ENCODE measurements at regions not wholly inside any gene's neighbourhood (a gene's known extent, or its start where the extent isn't known, plus 50 kb on each side); places are given as distances from the start of the nearest gene placed in this dataset.
A peak's percentile ranks its signal among the peaks of the same experiment; 100 is the strongest.
"Not testable (repeated sequence)": the region's sequence is repeated elsewhere in the genome, so short reads cannot be mapped to it uniquely, and the experiment has no call there.

- TF ChIP-seq POLR2A (IDR thresholded peaks at IDR 0.05), result no peak
- TF ChIP-seq, protein P1, sequence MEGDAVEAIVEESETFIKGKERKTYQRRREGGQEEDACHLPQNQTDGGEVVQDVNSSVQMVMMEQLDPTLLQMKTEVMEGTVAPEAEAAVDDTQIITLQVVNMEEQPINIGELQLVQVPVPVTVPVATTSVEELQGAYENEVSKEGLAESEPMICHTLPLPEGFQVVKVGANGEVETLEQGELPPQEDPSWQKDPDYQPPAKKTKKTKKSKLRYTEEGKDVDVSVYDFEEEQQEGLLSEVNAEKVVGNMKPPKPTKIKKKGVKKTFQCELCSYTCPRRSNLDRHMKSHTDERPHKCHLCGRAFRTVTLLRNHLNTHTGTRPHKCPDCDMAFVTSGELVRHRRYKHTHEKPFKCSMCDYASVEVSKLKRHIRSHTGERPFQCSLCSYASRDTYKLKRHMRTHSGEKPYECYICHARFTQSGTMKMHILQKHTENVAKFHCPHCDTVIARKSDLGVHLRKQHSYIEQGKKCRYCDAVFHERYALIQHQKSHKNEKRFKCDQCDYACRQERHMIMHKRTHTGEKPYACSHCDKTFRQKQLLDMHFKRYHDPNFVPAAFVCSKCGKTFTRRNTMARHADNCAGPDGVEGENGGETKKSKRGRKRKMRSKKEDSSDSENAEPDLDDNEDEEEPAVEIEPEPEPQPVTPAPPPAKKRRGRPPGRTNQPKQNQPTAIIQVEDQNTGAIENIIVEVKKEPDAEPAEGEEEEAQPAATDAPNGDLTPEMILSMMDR (IDR thresholded peaks at IDR 0.05), result no peak
- Histone ChIP-seq H3K4me3 (no peak overlapping the region), H3K36me3 (no peaks in the 10 kb centered on the region), H3K4me1 (no peaks in the 10 kb centered on the region), H3K9me3 (no peaks in the 10 kb centered on the region), H3K27me3 (no peaks in the 10 kb centered on the region), H3K27ac (peak overlapping the region in 1 of 4 donors; percentile 61)
- DNase-seq, result no peak
- intact Hi-C loops (cut with DNase I), result no loop called here
- 82 to 86% methylated on average over 12 of the region's 12 CpGs for WGBS, 2 donors
Observed at GRCh38 chr2:8125741-8126711, 555.8 kb upstream of the ID2 start.

DNA sequence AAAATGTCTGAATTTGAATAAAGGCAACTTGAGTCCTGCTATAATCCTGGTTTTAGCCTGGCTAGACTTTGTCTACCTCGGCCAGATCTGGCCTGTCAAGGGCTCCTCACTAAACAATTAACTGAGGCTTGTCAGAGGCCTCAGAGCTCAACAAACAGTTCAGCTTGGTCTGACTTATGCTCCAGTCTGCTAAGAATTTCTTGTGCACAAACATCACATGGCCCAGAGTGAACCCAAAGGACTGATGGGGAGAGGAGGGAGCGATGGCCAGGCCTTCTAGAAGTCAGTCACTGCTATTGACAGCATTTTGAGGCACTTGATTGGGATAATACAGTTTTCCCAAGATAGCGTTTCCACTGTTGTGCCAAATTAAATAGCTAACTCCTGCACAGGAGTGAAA is 555.1 kb upstream of the ID2 start:
- no peak overlapping the region for H3K27ac ChIP-seq
- no peak for TF ChIP-seq POLR2A (IDR thresholded peaks at IDR 0.05)
- 80 to 90% methylated on average over 2 to 3 of the region's 3 CpGs for WGBS, 2 donors
- DNase-seq, result no peak
- no peaks in the 10 kb centered on the region for H3K36me3 ChIP-seq
- no peaks in the 10 kb centered on the region for H3K27me3 ChIP-seq
- H3K4me3 ChIP-seq, result no peak overlapping the region
- intact Hi-C loops (cut with DNase I), result no loop called here
- H3K9me3 ChIP-seq, result no peaks in the 10 kb centered on the region
- no peaks in the 10 kb centered on the region for H3K4me1 ChIP-seq

DNA sequence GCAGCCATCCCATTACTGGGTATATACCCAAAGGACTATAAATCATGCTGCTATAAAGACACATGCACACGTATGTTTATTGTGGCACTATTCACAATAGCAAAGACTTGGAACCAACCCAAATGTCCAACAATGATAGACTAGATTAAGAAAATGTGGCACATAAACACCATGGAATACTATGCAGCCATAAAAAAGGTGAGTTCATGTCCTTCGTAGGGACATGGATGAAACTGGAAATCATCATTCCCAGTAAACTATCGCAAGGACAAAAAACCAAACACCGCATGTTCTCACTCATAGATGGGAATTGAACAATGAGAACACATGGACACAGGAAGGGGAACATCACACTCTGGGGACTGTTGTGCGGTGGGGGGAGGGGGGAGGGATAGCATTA is 550.4 kb upstream of the ID2 start:
- H3K27me3 ChIP-seq; DNase-seq; H3K36me3 ChIP-seq; H3K4me1 ChIP-seq; H3K4me3 ChIP-seq; H3K9me3 ChIP-seq; intact Hi-C loops (cut with DNase I); H3K27ac ChIP-seq: not testable (repeated sequence)
- 94 to 100% methylated on average over 1 to 4 of the region's 5 CpGs for WGBS, 2 donors

GRCh38 chr2:8132351-8132831 is 549.5 kb upstream of the ID2 start:
- Histone ChIP-seq H3K4me3 (no peak overlapping the region), H3K9me3 (no peaks in the 10 kb centered on the region), H3K27me3 (peaks cover 0 to 9% (median 0%) of the 10 kb centered on the region in 4 donors), H3K27ac (no peak overlapping the region), H3K36me3 (no peaks in the 10 kb centered on the region), H3K4me1 (no peaks in the 10 kb centered on the region)
- DNase-seq, result no peak
- TF ChIP-seq, protein P1 (IDR thresholded peaks at IDR 0.05), result no peak
- TF ChIP-seq POLR2A (IDR thresholded peaks at IDR 0.05), result no peak
- WGBS, 2 donors, result 55 to 72% methylated on average over 8 to 9 of the region's 14 CpGs
- intact Hi-C loops (cut with DNase I), result no loop called here

DNA sequence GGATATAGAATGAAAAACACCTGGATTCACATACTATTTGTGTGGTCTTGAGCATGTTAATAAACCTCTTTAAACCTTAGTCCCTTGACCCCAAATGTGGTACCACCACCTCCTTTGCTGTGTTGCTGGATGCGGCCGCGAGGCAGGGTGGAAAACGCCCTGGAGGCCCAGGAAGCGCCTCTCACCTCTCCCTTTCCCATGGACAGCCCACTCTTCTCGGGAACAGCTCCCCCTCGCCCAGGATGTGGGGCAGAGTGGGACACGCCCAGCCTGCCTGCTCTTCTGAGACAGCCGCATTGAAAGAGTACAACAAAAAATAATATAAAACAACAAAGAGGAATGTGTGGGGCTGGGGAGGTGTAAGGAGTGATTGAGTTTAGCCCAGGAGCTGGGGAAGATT is 549.0 kb upstream of the ID2 start:
- H3K27me3 ChIP-seq, result peaks cover 0 to 9% (median 0%) of the 10 kb centered on the region in 4 donors
- intact Hi-C loops (cut with DNase I), result no loop called here

GRCh38 chr2:8133363-8133762 is 548.5 kb upstream of the ID2 start:
- intact Hi-C loops (cut with DNase I), result no loop called here
- TF ChIP-seq, protein P1 (IDR thresholded peaks at IDR 0.05), result no peak
- no peak for TF ChIP-seq POLR2A (IDR thresholded peaks at IDR 0.05)
- Histone ChIP-seq H3K36me3 (no peaks in the 10 kb centered on the region), H3K9me3 (no peaks in the 10 kb centered on the region), H3K4me1 (no peaks in the 10 kb centered on the region), H3K27me3 (peaks cover 0 to 9% (median 0%) of the 10 kb centered on the region in 4 donors), H3K4me3 (no peak overlapping the region), H3K27ac (no peak overlapping the region)
- WGBS, 2 donors, result 66 to 83% methylated on average over 11 of the region's 11 CpGs
- no peak for DNase-seq

More for the DNA sequence above, 549.0 kb upstream of the ID2 start:
- Histone ChIP-seq H3K27ac (no peak overlapping the region), H3K4me1 (no peaks in the 10 kb centered on the region), H3K4me3 (no peak overlapping the region), H3K9me3 (no peaks in the 10 kb centered on the region), H3K36me3 (no peaks in the 10 kb centered on the region)
- TF ChIP-seq, protein P1 (IDR thresholded peaks at IDR 0.05), result no peak
- no peak for TF ChIP-seq POLR2A (IDR thresholded peaks at IDR 0.05)
- DNase-seq, result no peak
- WGBS, 2 donors, result 55 to 57% methylated on average over 6 to 8 of the region's 9 CpGs
